Fibroblast of lung (primary cell): ENCODE measurements at regions not wholly inside any gene's neighbourhood (a gene's known extent, or its start where the extent isn't known, plus 50 kb on each side); places are given as distances from the start of the nearest gene placed in this dataset.

Experiments used
- EZH2 ChIP-seq: IDR thresholded peaks from 2 replicates; pipeline ENCODE4 v1.5.1; 2012; ENCODE audit warnings: low read length, control low read depth, mild to moderate bottlenecking; ENCODE audit errors: missing control alignments
- TF ChIP-seq, protein P1 (sequence below), 2 donors: IDR thresholded peaks in 1 of 2; conservative IDR thresholded peaks in 1 of 2; 1 replicate in 1 of 2; 2 replicates in 1 of 2; pipeline ENCODE4 v1.5.1; 2011 to 2012; ENCODE audit warnings: low read length in 2 of 2, control low read depth in 1 of 2, inconsistent platforms in 1 of 2, low read depth in 1 of 2, mild to moderate bottlenecking in 1 of 2

- TF ChIP-seq, protein P1, sequence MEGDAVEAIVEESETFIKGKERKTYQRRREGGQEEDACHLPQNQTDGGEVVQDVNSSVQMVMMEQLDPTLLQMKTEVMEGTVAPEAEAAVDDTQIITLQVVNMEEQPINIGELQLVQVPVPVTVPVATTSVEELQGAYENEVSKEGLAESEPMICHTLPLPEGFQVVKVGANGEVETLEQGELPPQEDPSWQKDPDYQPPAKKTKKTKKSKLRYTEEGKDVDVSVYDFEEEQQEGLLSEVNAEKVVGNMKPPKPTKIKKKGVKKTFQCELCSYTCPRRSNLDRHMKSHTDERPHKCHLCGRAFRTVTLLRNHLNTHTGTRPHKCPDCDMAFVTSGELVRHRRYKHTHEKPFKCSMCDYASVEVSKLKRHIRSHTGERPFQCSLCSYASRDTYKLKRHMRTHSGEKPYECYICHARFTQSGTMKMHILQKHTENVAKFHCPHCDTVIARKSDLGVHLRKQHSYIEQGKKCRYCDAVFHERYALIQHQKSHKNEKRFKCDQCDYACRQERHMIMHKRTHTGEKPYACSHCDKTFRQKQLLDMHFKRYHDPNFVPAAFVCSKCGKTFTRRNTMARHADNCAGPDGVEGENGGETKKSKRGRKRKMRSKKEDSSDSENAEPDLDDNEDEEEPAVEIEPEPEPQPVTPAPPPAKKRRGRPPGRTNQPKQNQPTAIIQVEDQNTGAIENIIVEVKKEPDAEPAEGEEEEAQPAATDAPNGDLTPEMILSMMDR (conservative IDR thresholded peaks at IDR 0.05 in 1 of 2, IDR thresholded peaks at IDR 0.05 in 1 of 2; ENCODE audit: low read depth in 1 of 2, low read length in 2 of 2): no peak
- TF ChIP-seq EZH2: no peak
Measured at GRCh38 chr6:115832786-115833185, 227.9 kb downstream of the FRK start.
